NCI-H146 treated with DMSO at 0.1 percent for 48 hours (cell line): ENCODE measurements at regions not wholly inside any gene's neighbourhood (a gene's known extent, or its start where the extent isn't known, plus 50 kb on each side); places are given as distances from the start of the nearest gene placed in this dataset.

Source experiments
- DNase-seq: peaks from one replicate; lab custom pipeline; 2025; ENCODE audit not compliant: unreplicated experiment; lab: John Stamatoyannopoulos, UW

DNA sequence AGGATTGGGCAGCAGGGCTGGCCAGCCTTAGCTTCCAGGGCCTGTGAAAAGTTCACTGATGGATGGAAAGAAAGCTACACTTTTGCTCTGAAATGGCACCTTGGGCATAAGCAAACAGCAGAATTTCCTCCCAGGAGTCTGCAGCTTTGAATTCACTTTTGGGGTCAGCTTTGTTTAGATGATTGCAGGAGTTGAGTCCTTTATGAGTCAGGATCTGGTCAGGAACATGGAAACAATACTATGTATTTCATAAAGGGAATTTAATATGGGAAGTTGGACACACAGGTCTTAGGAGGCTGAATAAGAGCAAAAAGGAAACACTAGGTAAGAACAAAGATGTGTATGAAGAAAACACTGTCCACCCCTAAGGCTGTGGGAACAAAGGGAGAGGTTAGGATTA is 345.3 kb downstream of the TSN start:
- DNase-seq = no peak

DNA sequence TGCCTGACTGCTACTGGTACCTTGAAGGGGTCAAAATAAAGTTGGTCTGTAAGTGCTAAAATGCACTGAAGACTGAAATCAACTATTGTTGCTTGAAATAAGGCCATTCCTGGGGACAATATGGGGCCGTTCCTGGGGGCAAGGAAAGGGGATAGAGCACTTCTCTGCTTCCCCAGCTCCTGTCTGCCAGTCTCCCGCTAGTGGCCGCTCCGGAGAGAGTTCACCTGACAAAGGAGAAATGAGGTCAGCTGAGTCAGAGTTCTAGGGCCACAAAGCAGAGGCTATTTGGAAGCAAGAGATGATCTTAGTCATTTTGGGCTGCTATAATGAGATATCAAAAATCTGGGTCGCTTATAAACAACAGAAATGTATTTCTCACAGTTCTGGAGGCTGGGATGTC is 345.9 kb downstream of the TSN start:
- DNase-seq = no peak

DNA sequence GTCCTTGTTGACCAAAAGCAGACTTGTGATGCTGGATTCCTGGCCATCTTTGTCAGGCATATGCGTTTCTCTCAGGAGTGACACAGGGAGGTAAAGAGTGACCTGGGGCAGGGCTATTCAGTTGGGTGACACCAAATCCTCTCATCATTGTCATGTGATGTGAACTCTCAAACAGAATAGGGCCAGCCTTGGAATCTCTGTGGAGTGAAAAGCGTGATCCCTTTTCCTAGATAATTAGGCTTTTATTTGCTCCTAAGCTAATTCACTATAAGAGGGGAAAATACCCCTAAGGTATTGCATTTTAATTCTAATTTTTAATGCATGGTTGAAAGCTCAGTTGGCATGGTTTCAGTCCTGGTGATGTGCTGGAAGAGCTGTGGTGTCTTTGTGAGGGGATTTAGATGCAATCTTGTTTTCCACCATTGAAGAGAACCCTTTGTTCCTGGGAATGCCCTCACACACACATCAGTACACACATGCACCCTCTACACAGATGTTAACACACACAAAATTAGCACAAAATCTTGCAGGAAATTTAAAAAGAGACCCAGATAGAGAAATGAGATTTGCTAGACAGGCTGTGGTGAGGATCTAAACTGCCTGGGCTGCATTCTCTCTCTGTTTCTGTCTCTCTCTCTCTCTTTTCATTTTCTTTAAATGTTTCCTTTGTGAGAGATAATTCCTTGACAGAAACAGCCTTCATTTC is 349.9 kb downstream of the TSN start:
- DNase-seq = no peak

DNA sequence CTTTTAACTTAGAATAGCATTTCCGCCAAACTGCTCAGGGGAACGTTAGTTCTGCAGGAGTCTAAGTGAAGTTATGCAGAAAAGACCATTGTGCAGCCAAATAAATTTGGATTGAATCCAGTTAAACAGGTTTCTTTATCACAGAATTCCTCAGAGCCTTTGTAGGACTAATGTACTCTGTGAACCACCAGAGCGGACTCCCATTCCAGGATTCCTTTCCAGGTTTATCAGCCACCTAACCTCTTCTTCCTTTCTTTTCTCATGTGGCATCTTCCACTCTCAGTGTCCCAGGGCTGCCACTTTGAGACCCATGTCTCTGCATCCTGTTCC is 350.4 kb downstream of the TSN start:
- DNase-seq = no peak

DNA sequence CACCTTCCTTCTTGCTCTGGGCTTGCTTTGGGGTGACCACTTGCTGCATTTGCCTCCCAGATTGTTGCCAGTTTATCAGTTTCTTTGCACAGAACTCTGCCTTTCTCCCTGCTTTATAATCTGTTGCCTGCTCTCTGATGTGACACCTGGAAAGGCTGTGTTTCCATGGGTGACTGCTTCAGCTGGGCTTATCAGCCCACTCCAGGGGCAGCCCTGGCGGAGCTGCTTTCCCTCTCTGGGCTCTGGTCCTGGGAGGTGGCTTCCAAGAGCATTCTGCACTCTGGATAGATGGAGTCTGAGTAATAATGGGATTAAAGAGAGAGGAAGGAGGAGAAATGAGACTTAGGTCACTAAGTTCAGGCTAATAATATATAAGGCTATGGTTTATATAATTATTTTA is 352.7 kb downstream of the TSN start:
- no peak for DNase-seq

DNA sequence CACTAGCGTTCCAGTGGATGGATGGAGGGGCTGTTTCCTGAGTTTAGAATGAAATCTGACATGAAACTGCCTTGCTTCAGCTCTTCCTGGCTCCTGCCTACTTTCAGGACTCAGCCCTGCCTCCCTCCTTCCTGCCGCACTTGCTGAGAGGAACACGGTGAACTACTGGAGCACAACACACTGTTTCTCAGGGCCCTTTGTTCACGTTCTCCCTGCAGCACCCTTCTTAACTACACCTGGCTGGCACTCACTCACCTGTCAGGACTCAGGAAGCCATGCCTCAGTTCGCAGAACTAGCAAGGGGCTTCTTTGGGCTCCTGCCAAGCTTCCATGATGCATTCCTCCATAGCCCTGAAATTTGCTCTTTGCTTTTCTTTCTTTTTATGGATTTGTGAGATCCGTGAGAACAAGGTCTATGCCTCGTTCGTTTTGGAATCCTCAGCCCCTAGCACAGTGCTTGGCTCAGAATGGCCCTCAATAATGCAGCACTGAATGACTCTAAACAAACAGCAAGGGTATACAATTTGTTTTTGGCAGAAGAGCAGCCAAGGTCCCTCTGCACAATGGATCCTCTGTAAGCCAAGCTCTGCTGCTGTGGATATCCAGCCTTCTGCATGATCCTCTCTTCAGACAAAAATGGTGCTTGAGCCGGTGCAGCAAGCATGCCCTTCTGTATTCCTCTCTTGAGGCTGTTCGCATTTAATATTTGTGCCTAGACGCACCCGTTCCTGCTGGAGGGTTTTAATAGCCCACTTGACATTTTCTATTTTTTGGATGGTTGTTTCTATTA is 357.0 kb downstream of the TSN start:
- no peak for DNase-seq

DNA sequence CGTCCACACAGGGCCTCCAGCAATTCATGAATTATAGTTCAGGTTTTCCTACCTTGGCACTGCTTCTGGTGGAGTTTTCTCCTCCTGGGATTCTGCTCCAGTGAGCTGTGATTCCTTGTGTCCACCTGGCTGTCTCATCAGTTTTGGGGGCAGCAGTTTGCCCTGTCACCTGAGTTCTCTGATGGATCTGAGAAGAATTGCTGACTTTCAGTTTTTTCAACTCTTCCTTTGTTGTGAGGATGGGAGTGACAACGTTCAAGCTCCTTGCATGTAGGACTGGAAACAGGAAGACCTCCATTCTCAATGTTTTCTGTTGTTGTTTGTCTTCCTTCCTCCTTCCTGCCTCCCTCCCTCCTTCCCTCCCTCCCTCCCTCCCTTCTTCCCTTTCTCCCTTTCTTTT is 359.0 kb downstream of the TSN start:
- no peak for DNase-seq

DNA sequence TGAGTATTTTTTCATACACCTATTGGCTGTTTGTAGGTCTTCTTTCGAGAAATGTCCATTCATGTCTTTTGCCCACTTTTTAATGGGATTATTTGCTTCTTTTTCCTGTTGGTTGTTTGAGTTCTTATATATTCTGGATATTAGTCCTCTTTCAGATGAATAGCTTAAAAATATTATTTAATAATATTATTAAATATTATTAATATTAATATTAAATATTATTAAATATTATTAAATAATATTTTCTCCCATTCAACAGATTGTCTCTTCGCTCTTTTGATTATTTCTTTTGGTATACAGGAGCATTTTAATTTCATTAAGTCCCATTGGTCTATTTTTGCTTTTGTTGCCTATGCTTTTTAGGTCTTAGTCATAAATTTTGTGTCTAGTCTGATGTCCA is 361.9 kb downstream of the TSN start:
- no peak for DNase-seq

DNA sequence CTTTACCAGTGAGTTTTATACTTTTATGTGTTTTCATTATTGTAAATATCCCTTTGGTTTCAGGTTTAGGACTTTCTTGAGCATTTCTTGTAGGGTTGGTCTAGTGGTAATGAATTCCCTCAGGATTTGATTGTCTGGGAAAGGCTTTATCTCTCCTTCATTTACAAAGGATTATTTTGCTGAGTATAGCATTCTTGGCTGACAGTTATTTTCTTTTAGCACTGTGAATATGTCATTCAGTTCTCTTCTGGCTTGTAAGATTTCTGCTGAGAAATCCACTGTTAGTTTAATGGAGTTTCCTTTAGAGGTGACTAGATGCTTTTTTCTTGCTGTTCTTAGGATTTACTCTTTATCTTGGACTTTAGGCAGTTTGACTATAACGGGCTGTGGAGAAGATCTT is 373.9 kb downstream of the TSN start:
- no peak for DNase-seq

DNA sequence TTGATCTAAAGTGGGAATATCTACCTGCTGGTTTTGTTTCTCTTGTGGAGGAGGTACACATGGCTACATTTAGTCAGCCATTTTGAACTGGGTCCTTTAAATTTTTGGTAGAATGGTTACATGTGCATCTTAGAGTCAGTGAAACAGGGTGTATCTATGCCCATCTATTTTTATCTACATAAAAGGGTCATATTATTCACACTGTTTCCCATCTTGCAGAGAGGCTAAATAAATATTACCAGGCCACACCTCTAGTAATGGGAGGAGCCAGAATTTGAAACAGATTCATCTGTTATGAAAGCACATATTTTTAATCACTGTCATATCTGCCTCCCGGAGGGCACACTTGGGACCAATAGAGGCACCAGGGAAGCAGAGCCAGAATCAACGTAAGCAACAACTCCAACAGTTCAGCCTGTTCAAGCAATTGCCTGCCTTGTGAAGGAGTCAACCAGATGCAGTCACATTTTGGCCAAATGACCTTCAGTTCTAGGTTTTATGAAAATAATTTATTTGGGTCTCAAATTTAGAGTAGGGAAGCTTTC is 376.8 kb downstream of the TSN start:
- DNase-seq = no peak

DNA sequence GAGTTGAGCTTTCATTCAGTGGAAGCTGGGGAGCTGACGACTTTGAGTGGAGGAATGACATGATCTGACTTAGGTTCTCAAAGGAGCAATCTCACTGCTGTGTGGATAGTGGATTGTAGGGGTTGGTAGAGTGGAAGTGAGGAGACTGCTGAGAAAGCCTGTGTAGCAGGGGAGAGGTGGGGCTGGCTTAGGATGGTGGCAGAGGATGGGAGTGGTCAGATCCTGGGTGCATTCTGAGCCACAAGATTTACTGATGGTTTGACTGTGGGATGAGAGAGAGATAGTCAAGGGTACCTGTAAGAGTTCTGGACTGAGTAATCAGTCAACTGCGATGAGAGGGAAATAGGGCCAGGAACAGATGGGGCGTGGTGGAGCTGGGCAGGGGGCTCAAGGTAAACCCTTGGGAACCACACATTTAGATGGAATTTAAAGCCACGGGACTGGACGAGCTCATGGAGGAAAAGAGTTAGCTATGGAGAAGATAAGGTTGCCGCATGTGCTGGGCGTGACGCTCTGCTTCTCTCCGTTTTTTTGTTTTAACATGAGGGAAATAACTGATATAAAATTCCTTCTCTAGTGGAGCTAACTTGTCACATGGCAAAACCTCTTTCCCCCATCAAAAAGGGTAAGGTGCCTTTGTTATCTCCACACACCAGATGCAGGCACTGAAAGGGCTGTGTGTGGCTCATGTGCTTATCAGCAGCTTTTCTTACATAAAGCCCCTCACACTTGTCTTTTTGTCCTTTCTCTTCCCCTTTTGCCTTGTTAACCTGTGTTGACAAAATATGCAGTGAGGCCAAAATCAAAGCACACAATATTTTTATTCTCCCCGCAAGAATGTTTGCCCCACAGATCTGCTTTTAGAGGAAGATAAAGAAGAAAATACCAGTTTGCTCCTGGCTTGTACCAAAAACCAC is 379.8 kb downstream of the TSN start:
- DNase-seq = no peak

DNA sequence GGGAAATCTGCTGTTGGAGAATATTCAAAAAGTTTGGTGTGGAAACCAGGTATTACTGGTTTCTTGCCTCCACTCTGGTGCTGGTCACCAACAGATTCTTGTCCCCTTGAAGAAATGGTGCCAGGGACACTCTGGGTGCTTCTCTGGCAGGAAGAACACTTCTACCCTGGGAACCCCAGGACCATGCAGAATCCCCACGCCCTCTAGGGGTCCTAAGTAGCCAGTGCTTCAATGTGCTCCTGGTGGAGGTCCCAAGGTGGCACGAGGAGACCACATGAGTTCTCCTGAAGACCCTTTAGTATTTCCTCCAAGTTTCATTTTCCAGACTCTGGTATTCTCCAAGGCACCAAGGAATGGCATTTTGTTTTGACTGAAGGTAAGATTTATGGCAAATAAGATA is 380.6 kb downstream of the TSN start:
- peak; percentile 15 for DNase-seq

DNA sequence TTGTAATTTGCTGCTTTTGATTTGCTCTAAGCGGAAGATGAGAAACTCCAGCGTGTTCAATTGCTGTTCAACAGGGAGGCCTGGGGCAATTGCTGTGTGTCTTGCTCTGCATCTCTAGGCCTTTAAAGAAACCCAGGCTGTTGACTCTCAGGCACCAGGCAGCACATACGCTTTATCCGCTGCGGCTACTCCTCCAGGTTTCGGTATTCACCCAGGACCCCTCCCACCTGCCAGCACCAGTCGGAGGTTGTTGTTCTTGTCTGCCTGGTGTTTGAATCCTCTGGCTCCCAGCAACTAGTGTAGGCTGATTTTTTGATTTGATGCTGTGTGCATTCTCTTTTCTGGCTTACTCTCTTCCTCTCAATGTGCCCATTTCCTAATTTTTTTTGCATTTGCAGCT is 383.1 kb downstream of the TSN start:
- no peak for DNase-seq

DNA sequence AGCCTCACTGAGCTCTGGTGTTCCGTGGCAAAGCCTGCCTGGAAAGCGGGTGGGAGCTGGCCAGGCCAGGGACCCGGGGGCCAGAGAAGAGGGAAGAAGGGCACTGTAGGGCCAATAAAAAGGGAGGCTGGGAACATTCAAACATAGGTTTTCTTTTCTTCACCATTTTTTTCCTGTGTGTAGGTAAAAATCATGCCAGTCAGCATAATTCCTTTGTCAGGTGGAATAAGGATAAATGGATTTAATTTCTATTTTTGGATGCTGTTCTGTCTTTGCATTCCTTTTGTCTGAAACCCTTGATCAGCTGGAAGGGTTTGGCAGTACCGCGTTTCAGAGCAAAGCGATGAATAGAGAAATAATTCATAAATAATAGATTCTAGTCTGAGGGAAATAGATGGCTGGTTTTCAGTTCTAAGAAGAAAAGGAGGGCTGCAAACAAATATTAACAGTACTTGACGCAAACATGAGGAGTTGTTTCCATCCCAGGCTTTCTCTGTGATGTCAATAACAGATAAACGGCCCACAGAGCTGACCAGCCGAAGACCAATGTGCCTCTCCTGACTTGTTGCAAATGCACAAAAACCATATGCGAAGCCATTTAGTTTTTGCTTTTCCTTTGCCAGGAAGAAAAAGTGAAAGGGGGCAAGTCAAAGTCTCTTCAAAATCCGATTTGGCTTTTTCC is 384.4 kb downstream of the TSN start:
- no peak for DNase-seq

DNA sequence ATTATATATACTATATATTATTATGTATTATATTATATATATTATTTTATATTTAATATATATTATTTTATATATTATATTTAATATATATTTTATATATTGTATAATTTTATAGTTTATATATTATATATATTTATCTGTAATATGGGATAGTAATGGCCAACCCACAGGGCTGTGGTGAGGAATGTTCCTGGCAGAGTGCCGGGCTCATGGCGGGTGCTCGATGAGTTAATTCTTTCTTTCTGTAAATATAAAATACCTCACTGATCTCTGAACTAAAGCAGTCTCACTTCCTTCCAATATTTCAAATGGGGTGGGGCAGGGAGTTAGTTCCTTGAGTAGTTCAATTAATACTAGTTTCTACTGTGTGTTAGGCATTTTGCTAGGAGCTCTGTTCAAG is 389.4 kb downstream of the TSN start:
- DNase-seq = no peak

DNA sequence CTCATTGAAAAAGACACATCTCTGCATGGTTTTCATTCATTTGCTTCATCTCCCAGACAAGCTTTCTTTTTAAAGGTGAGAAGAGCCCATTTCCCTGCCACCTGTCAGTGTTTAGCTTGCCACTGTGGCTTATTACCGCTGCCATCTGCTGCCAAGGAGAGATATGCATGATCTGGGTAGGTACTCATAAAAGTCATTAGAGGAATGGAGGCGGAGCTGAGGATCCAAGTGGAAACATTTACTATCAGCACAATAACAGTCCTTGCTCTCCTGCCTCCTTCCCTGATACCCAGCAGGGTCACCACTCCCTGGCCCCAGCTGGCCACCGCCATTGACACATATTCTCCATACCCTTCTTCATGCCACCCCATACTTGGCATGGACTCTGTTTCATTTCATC is 390.4 kb downstream of the TSN start:
- peak; percentile 13 for DNase-seq

DNA sequence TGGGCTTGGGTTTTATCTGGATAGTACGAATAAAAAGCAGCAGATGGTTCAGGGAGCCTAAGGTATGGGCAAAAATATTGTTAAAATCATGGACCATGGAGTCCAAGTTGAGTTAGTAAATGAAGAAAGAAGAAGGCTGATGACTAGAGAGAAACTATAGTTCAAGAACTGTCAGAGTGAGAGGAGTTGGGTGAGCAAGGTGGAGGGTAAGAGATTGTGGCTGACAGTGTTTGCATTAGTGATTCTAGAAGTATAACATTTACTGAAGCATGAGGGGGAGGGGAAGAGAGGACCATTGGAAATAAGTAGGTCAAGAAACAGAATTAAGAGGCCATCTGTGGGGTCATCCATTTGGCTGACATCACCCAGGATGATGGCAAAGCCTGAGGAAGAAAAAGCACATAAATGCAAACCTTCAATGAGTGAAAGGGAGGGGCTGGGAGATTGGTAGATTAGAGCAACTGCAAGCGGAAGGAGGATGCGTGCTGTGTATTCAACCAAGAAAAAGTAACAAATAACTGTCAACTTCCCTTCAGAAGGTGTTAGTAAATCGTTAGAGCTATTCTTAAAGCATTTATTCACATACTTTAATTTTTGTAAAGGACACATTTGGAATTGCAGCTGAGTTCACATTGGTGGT is 392.8 kb downstream of the TSN start:
- no peak for DNase-seq

DNA sequence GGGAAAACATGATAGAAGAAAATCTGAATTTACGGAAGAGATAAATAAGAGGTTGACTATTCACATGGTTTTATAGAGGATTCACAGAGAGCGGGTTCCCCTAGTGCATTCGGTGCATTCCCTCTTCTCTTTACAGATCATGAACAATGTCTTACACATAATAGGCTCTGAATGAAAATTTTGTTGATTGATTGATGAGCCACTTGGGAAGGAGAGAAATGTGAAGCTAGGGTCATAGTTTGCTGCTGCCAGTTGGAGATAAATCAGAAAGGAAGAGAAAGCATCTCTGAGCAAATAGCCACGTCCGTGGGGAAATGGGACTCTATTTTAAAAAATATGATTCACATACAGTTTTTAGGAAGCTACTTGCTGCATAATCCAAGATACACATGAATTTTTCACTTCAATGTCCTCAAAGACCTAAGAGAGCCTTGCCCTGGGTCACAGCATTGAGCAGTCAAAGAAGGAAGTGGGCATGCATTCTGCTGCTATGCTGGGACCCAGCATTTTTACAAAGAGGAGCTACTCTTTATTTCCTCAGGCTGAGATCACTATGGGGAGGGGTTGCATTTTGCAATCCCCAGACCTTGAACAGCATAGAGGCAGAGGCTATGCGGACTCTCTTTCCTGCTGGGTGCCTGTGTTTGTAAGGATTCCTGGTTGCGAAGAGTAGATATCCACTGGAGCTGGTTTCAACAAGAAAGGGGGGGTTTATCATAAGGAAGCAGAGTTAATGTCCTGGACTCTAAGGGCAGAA is 395.3 kb downstream of the TSN start:
- DNase-seq = no peak

DNA sequence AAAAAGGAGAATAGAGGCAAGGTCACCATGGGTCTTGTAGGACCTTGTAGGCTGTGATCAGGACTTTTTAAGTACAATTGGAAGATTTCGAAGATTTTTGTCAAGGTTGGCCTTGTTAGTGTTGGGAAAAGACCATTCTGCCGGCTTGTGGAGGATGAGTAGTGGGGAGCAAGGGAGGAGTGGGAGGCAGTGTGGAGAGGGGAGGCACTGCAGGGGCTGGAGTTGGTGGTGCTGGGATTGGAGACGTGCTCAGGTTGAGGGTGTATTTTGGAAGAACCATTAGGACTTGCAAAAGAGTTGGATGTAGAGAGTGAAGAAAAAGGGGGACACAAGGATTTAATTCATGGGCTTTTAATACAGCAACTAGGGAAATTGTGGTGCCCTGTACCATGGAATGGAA is 397.1 kb downstream of the TSN start:
- DNase-seq = no peak
